ENCODE measurements at regions not wholly inside any gene's neighbourhood (a gene's known extent, or its start where the extent isn't known, plus 50 kb on each side); places are given as distances from the start of the nearest gene placed in this dataset.

GRCh38 chr12:93292213-93292612 lies 85.5 kb upstream of the NUDT4 start:
- intact Hi-C loops (cut with micrococcal nuclease): no loop called here
- Histone ChIP-seq H3K9me2 (ENCODE audit: insufficient read depth) (no peaks in the 10 kb centered on the region), H3K36me3 (ENCODE audit: control insufficient read depth in 1 of 2, insufficient read depth in 2 of 2, low read length in 2 of 2) (no peaks in the 10 kb centered on the region), H2AFZ (ENCODE audit: low read depth, low read length, poor library complexity, severe bottlenecking) (no peak overlapping the region), H3K9me3 (ENCODE audit: control insufficient read depth in 1 of 2, insufficient read depth in 1 of 2, low read depth in 1 of 2, low read length in 2 of 2) (no peaks in the 10 kb centered on the region), H3K4me1 (ENCODE audit: control insufficient read depth in 1 of 2, insufficient read depth in 2 of 2, low read length in 2 of 2) (0 out of 4 replicates have a peak, but pooled peaks cover 0 to 1% of the 10 kb centered on the region in 2 experiments), H3K27me3 (ENCODE audit: insufficient read depth, low read length) (no peaks in the 10 kb centered on the region), H4K20me1 (ENCODE audit: insufficient read depth) (no peaks in the 10 kb centered on the region), H3K27ac (ENCODE audit: low read depth, low read length) (no peak overlapping the region), H3K4me2 (ENCODE audit: low read length) (no peak overlapping the region), H3K4me3 (replicated peaks in 1 of 2; ENCODE audit: low read depth in 1 of 2, low read length in 2 of 2) (no peak overlapping the region), H3K9ac (ENCODE audit: low read length) (no peak overlapping the region), H3K79me2 (ENCODE audit: insufficient read depth, low read length) (no peaks in the 10 kb centered on the region)
- DNase-seq (ENCODE audit: low read depth, low spot score): no peak
- CTCF ChIA-PET: no interaction called here
- RAD21 ChIA-PET (ENCODE audit: low non-redundant PET in 1 of 2, low total read pairs in 2 of 2, uncharacterized antibody in 2 of 2, unreplicated experiment in 2 of 2): no interaction called here
- no TSS peak for BruUV-seq (replicated peaks)
- POLR2A ChIA-PET: no interaction called here
- TF ChIP-seq SP1 (IDR thresholded peaks at IDR 0.05; ENCODE audit: low read depth) (no peak), JUND (IDR thresholded peaks at IDR 0.05) (no peak), TCF7L2 (IDR thresholded peaks at IDR 0.05; ENCODE audit: borderline replicate concordance, extremely low read depth, insufficient read depth, insufficient read length) (no peak), SRF (IDR thresholded peaks at IDR 0.05; ENCODE audit: low read depth) (no peak), EZH2 (IDR thresholded peaks at IDR 0.05) (no peak), POLR2A (IDR thresholded peaks at IDR 0.05; ENCODE audit: borderline replicate concordance, extremely low read depth, insufficient read depth, insufficient read length) (no peak), FOSL1 (IDR thresholded peaks at IDR 0.05; ENCODE audit: low read depth) (no peak), YY1 (IDR thresholded peaks at IDR 0.05; ENCODE audit: extremely low read depth, insufficient replicate concordance, low read depth, low read length) (no peak), SIN3A (IDR thresholded peaks at IDR 0.05; ENCODE audit: low read depth) (no peak), EGR1 (IDR thresholded peaks at IDR 0.05; ENCODE audit: low read depth) (no peak), ELF1 (IDR thresholded peaks at IDR 0.05; ENCODE audit: borderline replicate concordance, low read depth) (no peak), ZFX (IDR thresholded peaks at IDR 0.05) (no peak), CEBPB (IDR thresholded peaks at IDR 0.05; ENCODE audit: low read depth) (no peak)
- TF ChIP-seq, protein P1, sequence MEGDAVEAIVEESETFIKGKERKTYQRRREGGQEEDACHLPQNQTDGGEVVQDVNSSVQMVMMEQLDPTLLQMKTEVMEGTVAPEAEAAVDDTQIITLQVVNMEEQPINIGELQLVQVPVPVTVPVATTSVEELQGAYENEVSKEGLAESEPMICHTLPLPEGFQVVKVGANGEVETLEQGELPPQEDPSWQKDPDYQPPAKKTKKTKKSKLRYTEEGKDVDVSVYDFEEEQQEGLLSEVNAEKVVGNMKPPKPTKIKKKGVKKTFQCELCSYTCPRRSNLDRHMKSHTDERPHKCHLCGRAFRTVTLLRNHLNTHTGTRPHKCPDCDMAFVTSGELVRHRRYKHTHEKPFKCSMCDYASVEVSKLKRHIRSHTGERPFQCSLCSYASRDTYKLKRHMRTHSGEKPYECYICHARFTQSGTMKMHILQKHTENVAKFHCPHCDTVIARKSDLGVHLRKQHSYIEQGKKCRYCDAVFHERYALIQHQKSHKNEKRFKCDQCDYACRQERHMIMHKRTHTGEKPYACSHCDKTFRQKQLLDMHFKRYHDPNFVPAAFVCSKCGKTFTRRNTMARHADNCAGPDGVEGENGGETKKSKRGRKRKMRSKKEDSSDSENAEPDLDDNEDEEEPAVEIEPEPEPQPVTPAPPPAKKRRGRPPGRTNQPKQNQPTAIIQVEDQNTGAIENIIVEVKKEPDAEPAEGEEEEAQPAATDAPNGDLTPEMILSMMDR (IDR thresholded peaks at IDR 0.05 in 2 of 3, conservative IDR thresholded peaks at IDR 0.05 in 1 of 3; ENCODE audit: borderline replicate concordance in 1 of 3, insufficient read depth in 1 of 3, low read depth in 2 of 3, low read length in 2 of 3): no peak
- TF ChIP-seq, protein P2, sequence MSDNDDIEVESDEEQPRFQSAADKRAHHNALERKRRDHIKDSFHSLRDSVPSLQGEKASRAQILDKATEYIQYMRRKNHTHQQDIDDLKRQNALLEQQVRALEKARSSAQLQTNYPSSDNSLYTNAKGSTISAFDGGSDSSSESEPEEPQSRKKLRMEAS (IDR thresholded peaks at IDR 0.05): no peak
- ATAC-seq: no peak
